Hematopoietic multipotent progenitor cell treated with erythropoietin and hydrocortisone succinate and interleukin-3 and kit ligand, for 4 days (in vitro differentiated cells): ENCODE measurements at regions not wholly inside any gene's neighbourhood (a gene's known extent, or its start where the extent isn't known, plus 50 kb on each side); places are given as distances from the start of the nearest gene placed in this dataset.
"Not testable (repeated sequence)": the region's sequence is repeated elsewhere in the genome, so short reads cannot be mapped to it uniquely, and the experiment has no call there.

Experiments
- DNase-seq: peaks from one replicate; pipeline ENCODE4 v3.0.0-alpha.2; 2015

- no peak for DNase-seq
These were observed 306.8 kb upstream of the NMUR2 start for GRCh38 chr5:152711801-152712388.

GRCh38 chr5:152717393-152717792 lies 312.3 kb upstream of the NMUR2 start:
- DNase-seq: no peak

- no peak for DNase-seq
These were observed 318.4 kb upstream of the NMUR2 start for GRCh38 chr5:152723482-152723881.

GRCh38 chr5:152730176-152730575 lies 325.1 kb upstream of the NMUR2 start:
- DNase-seq: no peak

- no peak for DNase-seq
These were observed 331.8 kb upstream of the NMUR2 start for GRCh38 chr5:152736906-152737305.

- no peak for DNase-seq
These were observed 334.8 kb upstream of the NMUR2 start for GRCh38 chr5:152739916-152740315.

- DNase-seq: not testable (repeated sequence)
These were observed 336.0 kb upstream of the NMUR2 start for GRCh38 chr5:152741126-152741525.

- not testable (repeated sequence) for DNase-seq
These were observed 382.7 kb upstream of the NMUR2 start for GRCh38 chr5:152787709-152788217.

GRCh38 chr5:152801886-152802285 lies 396.8 kb upstream of the NMUR2 start:
- no peak for DNase-seq

- no peak for DNase-seq
These were observed 399.1 kb upstream of the NMUR2 start for GRCh38 chr5:152804179-152804578.

GRCh38 chr5:152811988-152812387 lies 406.9 kb upstream of the NMUR2 start:
- no peak for DNase-seq

- no peak for DNase-seq
These were observed 408.4 kb upstream of the NMUR2 start for GRCh38 chr5:152813526-152813925.

GRCh38 chr5:152819891-152820290 lies 414.8 kb upstream of the NMUR2 start:
- no peak for DNase-seq

GRCh38 chr5:152824316-152824715 lies 419.2 kb upstream of the NMUR2 start:
- DNase-seq: no peak

- DNase-seq: no peak
These were observed 433.2 kb upstream of the NMUR2 start for GRCh38 chr5:152838241-152838786.

- DNase-seq: no peak
These were observed 439.6 kb upstream of the NMUR2 start for GRCh38 chr5:152844713-152845112.

- no peak for DNase-seq
These were observed 448.3 kb upstream of the NMUR2 start for GRCh38 chr5:152853361-152853760.

GRCh38 chr5:152855441-152855840 lies 450.4 kb upstream of the NMUR2 start:
- DNase-seq: no peak

- DNase-seq: no peak
These were observed 456.2 kb upstream of the NMUR2 start for GRCh38 chr5:152861231-152861630.

- DNase-seq: no peak
These were observed 459.4 kb upstream of the NMUR2 start for GRCh38 chr5:152864447-152864846.

GRCh38 chr5:152864991-152865390 lies 459.9 kb upstream of the NMUR2 start:
- peak; percentile 1 for DNase-seq

GRCh38 chr5:152869971-152870370 lies 464.9 kb upstream of the NMUR2 start:
- no peak for DNase-seq

GRCh38 chr5:152882621-152883020 lies 477.5 kb upstream of the NMUR2 start:
- no peak for DNase-seq

GRCh38 chr5:152883066-152883775 lies 478.1 kb upstream of the NMUR2 start:
- DNase-seq: peak; percentile 18
